Thyroid gland (tissue), 4 donors: ENCODE measurements at regions not wholly inside any gene's neighbourhood (a gene's known extent, or its start where the extent isn't known, plus 50 kb on each side); places are given as distances from the start of the nearest gene placed in this dataset.

Experiments used
- DNase-seq, 2 donors: peaks; one replicate each; pipeline ENCODE4 v3.0.0-alpha.2; 2019
- H3K27ac ChIP-seq, 3 donors: fragments of 200-600 bp; sonication (generic); 1 replicate in 2 of 3; 2 replicates in 1 of 3; pipeline ENCODE4 v1.5.1; 2016 to 2019; ENCODE audit warnings: mild to moderate bottlenecking in 1 of 3, moderate library complexity in 1 of 3
- H3K27me3 ChIP-seq: fragments of 200-600 bp; sonication (generic); one replicate; pipeline ENCODE4 v1.5.1; 2019
- H3K36me3 ChIP-seq, 2 donors: fragments of 200-600 bp; sonication (generic); one replicate each; pipeline ENCODE4 v1.5.1; 2016 to 2019
- H3K4me1 ChIP-seq, 2 donors: fragments of 200-600 bp; sonication (generic); one replicate each; pipeline ENCODE4 v1.5.1; 2017 to 2019
- H3K4me3 ChIP-seq, 3 donors: fragments of 200-600 bp; sonication (generic); replicated peaks in 1 of 3; 1 replicate in 2 of 3; 2 replicates in 1 of 3; pipeline ENCODE4 v1.5.1; 2016; ENCODE audit warnings: mild to moderate bottlenecking in 1 of 3
- H3K9me3 ChIP-seq: fragments of 200-600 bp; sonication (generic); one replicate; pipeline ENCODE4 v1.5.1; 2017
- CTCF ChIP-seq, 6 experiments: fragments of 200-600 bp in 3 of 6; fragments of 450-650 bp in 3 of 6; sonication (generic) in 3 of 6; IDR thresholded peaks; one replicate each; pipeline ENCODE4 v1.5.1; 2016 to 2019; ENCODE audit warnings: antibody characterized with exemption in 6 of 6, mild to moderate bottlenecking in 2 of 6, inconsistent platforms in 1 of 6, moderate library complexity in 1 of 6
- POLR2A ChIP-seq, 2 donors: fragments of 450-650 bp; IDR thresholded peaks; one replicate each; pipeline ENCODE4 v1.6.1; 2017; ENCODE audit warnings: antibody characterized with exemption in 2 of 2, mild to moderate bottlenecking in 2 of 2, moderate library complexity in 1 of 2
- WGBS, 2 donors: methylation state at CpG; one replicate each; pipeline ENCODE4 v1.1.5; 2017; 5-methylcytosine and 5-hydroxymethylcytosine counted together
- intact Hi-C: fragments of 100-400 bp; cut with DNase I; formaldehyde crosslinking; loops from one replicate; pipeline ENCODE4 v1.15.1; 2023

DNA sequence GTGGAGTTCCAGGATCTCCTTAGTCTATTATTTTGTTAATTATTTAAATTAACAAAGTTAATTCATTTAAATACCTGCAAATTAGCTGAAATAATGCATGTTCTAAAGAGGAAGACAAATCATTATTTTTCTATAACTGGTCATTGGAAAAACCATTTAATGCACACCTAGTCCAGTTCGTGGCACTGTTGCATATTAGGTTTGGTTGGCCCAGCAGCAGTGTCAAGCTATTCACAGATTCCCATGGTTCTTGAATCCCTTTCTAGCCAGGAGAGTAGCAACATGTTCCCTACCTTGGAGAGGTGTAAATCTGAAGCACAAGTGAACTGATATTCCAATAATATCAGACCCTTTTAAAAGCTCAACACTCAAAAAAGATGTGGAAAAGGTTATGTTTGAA is 155.2 kb downstream of the TMEM161B start:
- H3K4me1 ChIP-seq = no peaks in the 10 kb centered on the region
- H3K36me3 ChIP-seq = no peaks in the 10 kb centered on the region
- no peaks in the 10 kb centered on the region for H3K9me3 ChIP-seq
- H3K27me3 ChIP-seq = no peaks in the 10 kb centered on the region
- no peak overlapping the region for H3K27ac ChIP-seq
- DNase-seq = no peak
- intact Hi-C loops = no loop called here
- no peak for TF ChIP-seq CTCF (IDR thresholded peaks at IDR 0.05)
- WGBS, 2 donors = 71 to 88% methylated on average over 1 of the region's 1 CpG
- H3K4me3 ChIP-seq = no peak overlapping the region

- Histone ChIP-seq H3K27me3 (no peaks in the 10 kb centered on the region), H3K4me1 (no peaks in the 10 kb centered on the region), H3K4me3 (no peak overlapping the region), H3K36me3 (no peaks in the 10 kb centered on the region), H3K27ac (no peak overlapping the region), H3K9me3 (no peaks in the 10 kb centered on the region)
- intact Hi-C loops = no loop called here
- TF ChIP-seq POLR2A (IDR thresholded peaks at IDR 0.05) (no peak), CTCF (IDR thresholded peaks at IDR 0.05) (no peak)
- DNase-seq = no peak
- WGBS, 2 donors = 87 to 91% methylated on average over 5 of the region's 5 CpGs
Measured at GRCh38 chr5:88109818-88110217, 158.8 kb downstream of the TMEM161B start.

- H3K27me3 ChIP-seq = no peaks in the 10 kb centered on the region
- H3K36me3 ChIP-seq = no peaks in the 10 kb centered on the region
- H3K4me3 ChIP-seq = no peak overlapping the region
- no peak overlapping the region for H3K27ac ChIP-seq
- H3K9me3 ChIP-seq = no peaks in the 10 kb centered on the region
- intact Hi-C loops = no loop called here
- H3K4me1 ChIP-seq = no peaks in the 10 kb centered on the region
- WGBS, 2 donors = 73 to 75% methylated on average over 8 of the region's 8 CpGs
- TF ChIP-seq CTCF (IDR thresholded peaks at IDR 0.05) (no peak), POLR2A (IDR thresholded peaks at IDR 0.05) (no peak)
- DNase-seq = no peak
Measured at GRCh38 chr5:88108490-88109279, 160.0 kb downstream of the TMEM161B start.

GRCh38 chr5:88094906-88095496 is 173.6 kb downstream of the TMEM161B start:
- H3K36me3 ChIP-seq = no peaks in the 10 kb centered on the region
- no peaks in the 10 kb centered on the region for H3K4me1 ChIP-seq
- H3K4me3 ChIP-seq = no peak overlapping the region
- no peaks in the 10 kb centered on the region for H3K27me3 ChIP-seq
- H3K27ac ChIP-seq = no peak overlapping the region
- WGBS, 2 donors = 58 to 70% methylated on average over 2 of the region's 2 CpGs
- no peak for DNase-seq
- no peaks in the 10 kb centered on the region for H3K9me3 ChIP-seq
- intact Hi-C loops = no loop called here
- no peak for TF ChIP-seq POLR2A (IDR thresholded peaks at IDR 0.05)
- TF ChIP-seq CTCF (IDR thresholded peaks at IDR 0.05) = no peak

- Histone ChIP-seq H3K36me3 (no peaks in the 10 kb centered on the region), H3K27ac (no peak overlapping the region), H3K4me3 (no peak overlapping the region), H3K9me3 (no peaks in the 10 kb centered on the region), H3K27me3 (no peaks in the 10 kb centered on the region), H3K4me1 (no peaks in the 10 kb centered on the region)
- intact Hi-C loops = no loop called here
- TF ChIP-seq POLR2A (IDR thresholded peaks at IDR 0.05) (no peak), CTCF (IDR thresholded peaks at IDR 0.05) (no peak)
- 66 to 75% methylated on average over 3 of the region's 3 CpGs for WGBS, 2 donors
- DNase-seq = no peak
Measured at GRCh38 chr5:88094403-88094802, 174.2 kb downstream of the TMEM161B start.
